Cardiac muscle cell (in vitro differentiated cells and primary cell): ENCODE measurements at regions not wholly inside any gene's neighbourhood (a gene's known extent, or its start where the extent isn't known, plus 50 kb on each side); places are given as distances from the start of the nearest gene placed in this dataset.
A peak's percentile ranks its signal among the peaks of the same experiment; 100 is the strongest.

Experiments
- DNase-seq, 2 donors: peaks; one replicate each; pipeline versions ENCODE4 v3.0.0 to v3.0.0-alpha.2; 2010 to 2017; ENCODE audit warnings: low read depth in 1 of 2, low spot score in 1 of 2
- H3K27ac ChIP-seq: fragments of 200-600 bp; sonication (generic); 2 replicates; pipeline ENCODE4 v1.5.1; 2016
- H3K27me3 ChIP-seq: fragments of 200-600 bp; sonication (generic); 2 replicates; pipeline ENCODE4 v1.6.0; 2016; ENCODE audit warnings: control low read depth
- H3K36me3 ChIP-seq: fragments of 200-600 bp; sonication (generic); 2 replicates; pipeline ENCODE4 v1.5.1; 2016; ENCODE audit warnings: control low read depth
- H3K4me1 ChIP-seq: fragments of 200-600 bp; sonication (generic); 2 replicates; pipeline ENCODE4 v1.8.1; 2017; ENCODE audit warnings: low read depth, mild to moderate bottlenecking, mixed run types
- H3K4me3 ChIP-seq: fragments of 200-600 bp; sonication (generic); 2 replicates; pipeline ENCODE4 v1.5.1; 2016; ENCODE audit warnings: mild to moderate bottlenecking
- H3K9me3 ChIP-seq: fragments of 200-600 bp; sonication (generic); 2 replicates; pipeline ENCODE4 v1.5.1; 2017; ENCODE audit warnings: low read depth, mild to moderate bottlenecking, control low read depth
- CTCF ChIP-seq: IDR thresholded peaks from 2 replicates; pipeline ENCODE4 v1.5.1; 2012; ENCODE audit warnings: low read depth, mild to moderate bottlenecking, low read length

- H3K27ac ChIP-seq: no peak overlapping the region
- no peak for DNase-seq
- H3K27me3 ChIP-seq: no peaks in the 10 kb centered on the region
- no peaks in the 10 kb centered on the region for H3K9me3 ChIP-seq
- H3K4me1 ChIP-seq: no peaks in the 10 kb centered on the region
- no peak for TF ChIP-seq CTCF
- H3K36me3 ChIP-seq: no peaks in the 10 kb centered on the region
- H3K4me3 ChIP-seq: no peak overlapping the region
Measured at GRCh38 chr3:106877627-106878026, 499.6 kb upstream of the CCDC54 start.

- Histone ChIP-seq H3K36me3 (no peaks in the 10 kb centered on the region), H3K27ac (no peak overlapping the region), H3K9me3 (no peaks in the 10 kb centered on the region), H3K4me3 (no peak overlapping the region), H3K27me3 (no peaks in the 10 kb centered on the region), H3K4me1 (no peaks in the 10 kb centered on the region)
- no peak for TF ChIP-seq CTCF
- peak in 1 of 2 donors; percentile 1 for DNase-seq
Measured at GRCh38 chr3:106880206-106880605, 497.0 kb upstream of the CCDC54 start.

- no peaks in the 10 kb centered on the region for H3K9me3 ChIP-seq
- no peak overlapping the region for H3K4me3 ChIP-seq
- no peaks in the 10 kb centered on the region for H3K4me1 ChIP-seq
- no peak overlapping the region for H3K27ac ChIP-seq
- no peaks in the 10 kb centered on the region for H3K27me3 ChIP-seq
- TF ChIP-seq CTCF: no peak
- no peak for DNase-seq
- H3K36me3 ChIP-seq: no peaks in the 10 kb centered on the region
Measured at GRCh38 chr3:106881186-106881585, 496.1 kb upstream of the CCDC54 start.

GRCh38 chr3:106882297-106882696 is 494.9 kb upstream of the CCDC54 start:
- Histone ChIP-seq H3K27me3 (no peaks in the 10 kb centered on the region), H3K4me3 (no peak overlapping the region), H3K27ac (no peak overlapping the region), H3K9me3 (no peaks in the 10 kb centered on the region), H3K36me3 (no peaks in the 10 kb centered on the region), H3K4me1 (no peaks in the 10 kb centered on the region)
- TF ChIP-seq CTCF: no peak
- DNase-seq: no peak

GRCh38 chr3:106906074-106906473 is 471.2 kb upstream of the CCDC54 start:
- no peaks in the 10 kb centered on the region for H3K36me3 ChIP-seq
- no peak overlapping the region for H3K27ac ChIP-seq
- H3K27me3 ChIP-seq: no peaks in the 10 kb centered on the region
- H3K9me3 ChIP-seq: no peaks in the 10 kb centered on the region
- no peak for TF ChIP-seq CTCF
- H3K4me1 ChIP-seq: no peaks in the 10 kb centered on the region
- no peak for DNase-seq
- no peak overlapping the region for H3K4me3 ChIP-seq
